ENCODE measurements at regions not wholly inside any gene's neighbourhood (a gene's known extent, or its start where the extent isn't known, plus 50 kb on each side); places are given as distances from the start of the nearest gene placed in this dataset.

GRCh38 chr3:117995842-117996437 lies 1038.7 kb downstream of the IGSF11 start:
- TF ChIP-seq CTCF (IDR thresholded peaks at IDR 0.05) = no peak
- no peak for TF ChIP-seq POLR2A (IDR thresholded peaks at IDR 0.05)

All from adrenal gland (tissue), 5 donors.